ENCODE measurements at regions not wholly inside any gene's neighbourhood (a gene's known extent, or its start where the extent isn't known, plus 50 kb on each side); places are given as distances from the start of the nearest gene placed in this dataset.

- no peak for TF ChIP-seq CTCF (IDR thresholded peaks at IDR 0.05; ENCODE audit: unreplicated experiment)
- Mint-ChIP-seq H3K4me3 (ENCODE audit: low read depth, unreplicated experiment) (no peak overlapping the region), H3K4me1 (ENCODE audit: low read depth, unreplicated experiment) (no peaks in the 10 kb centered on the region), H3K9me3 (ENCODE audit: low read depth, unreplicated experiment) (peaks cover 4% of the 10 kb centered on the region), H3K27me3 (ENCODE audit: unreplicated experiment) (no peaks in the 10 kb centered on the region), H3K36me3 (ENCODE audit: insufficient read depth, unreplicated experiment) (no peaks in the 10 kb centered on the region), H3K27ac (ENCODE audit: unreplicated experiment) (no peak overlapping the region)
- CTCF ChIA-PET, result no interaction called here
- intact Hi-C loops (cut with micrococcal nuclease; ENCODE audit: unreplicated experiment), result no loop called here
- no peak for DNase-seq
- no TSS peak for BruUV-seq (replicated peaks)
Measured at GRCh38 chr2:59985923-59986322, 567.5 kb downstream of the BCL11A start.

GRCh38 chr2:59974051-59974766 is 579.2 kb downstream of the BCL11A start:
- intact Hi-C loops (cut with micrococcal nuclease; ENCODE audit: unreplicated experiment), result no loop called here
- Mint-ChIP-seq H3K27ac (ENCODE audit: unreplicated experiment) (no peak overlapping the region), H3K36me3 (ENCODE audit: insufficient read depth, unreplicated experiment) (no peaks in the 10 kb centered on the region), H3K4me3 (ENCODE audit: low read depth, unreplicated experiment) (no peak overlapping the region), H3K4me1 (ENCODE audit: low read depth, unreplicated experiment) (no peaks in the 10 kb centered on the region), H3K27me3 (ENCODE audit: unreplicated experiment) (no peaks in the 10 kb centered on the region), H3K9me3 (ENCODE audit: low read depth, unreplicated experiment) (peaks cover 2% of the 10 kb centered on the region)
- DNase-seq, result no peak
- CTCF ChIA-PET, result no interaction called here
- no TSS peak for BruUV-seq (replicated peaks)
- TF ChIP-seq CTCF (IDR thresholded peaks at IDR 0.05; ENCODE audit: unreplicated experiment), result no peak

- DNase-seq, result no peak
- H3K4me3 Mint-ChIP-seq (ENCODE audit: low read depth, unreplicated experiment), result no peak overlapping the region
- no TSS peak for BruUV-seq (replicated peaks)
- TF ChIP-seq CTCF (IDR thresholded peaks at IDR 0.05; ENCODE audit: unreplicated experiment), result no peak
- H3K36me3 Mint-ChIP-seq (ENCODE audit: insufficient read depth, unreplicated experiment), result no peaks in the 10 kb centered on the region
- no peaks in the 10 kb centered on the region for H3K4me1 Mint-ChIP-seq (ENCODE audit: low read depth, unreplicated experiment)
- H3K9me3 Mint-ChIP-seq (ENCODE audit: low read depth, unreplicated experiment), result peaks cover 2% of the 10 kb centered on the region
- CTCF ChIA-PET, result no interaction called here
- intact Hi-C loops (cut with micrococcal nuclease; ENCODE audit: unreplicated experiment), result no loop called here
- peaks cover 16% of the 10 kb centered on the region for H3K27me3 Mint-ChIP-seq (ENCODE audit: unreplicated experiment)
- no peak overlapping the region for H3K27ac Mint-ChIP-seq (ENCODE audit: unreplicated experiment)
Measured at GRCh38 chr2:59969161-59969560, 584.3 kb downstream of the BCL11A start.

- CTCF ChIA-PET, result no interaction called here
- Mint-ChIP-seq H3K27ac (ENCODE audit: unreplicated experiment) (no peak overlapping the region), H3K36me3 (ENCODE audit: insufficient read depth, unreplicated experiment) (no peaks in the 10 kb centered on the region), H3K4me1 (ENCODE audit: low read depth, unreplicated experiment) (no peaks in the 10 kb centered on the region), H3K27me3 (ENCODE audit: unreplicated experiment) (peaks cover 16% of the 10 kb centered on the region), H3K4me3 (ENCODE audit: low read depth, unreplicated experiment) (no peak overlapping the region), H3K9me3 (ENCODE audit: low read depth, unreplicated experiment) (peaks cover 2% of the 10 kb centered on the region)
- no TSS peak for BruUV-seq (replicated peaks)
- DNase-seq, result no peak
- intact Hi-C loops (cut with micrococcal nuclease; ENCODE audit: unreplicated experiment), result no loop called here
- no peak for TF ChIP-seq CTCF (IDR thresholded peaks at IDR 0.05; ENCODE audit: unreplicated experiment)
Measured at GRCh38 chr2:59968441-59968840, 585.0 kb downstream of the BCL11A start.

All from Calu3 (cell line).